SK-N-SH (cell line): ENCODE measurements at regions not wholly inside any gene's neighbourhood (a gene's known extent, or its start where the extent isn't known, plus 50 kb on each side); places are given as distances from the start of the nearest gene placed in this dataset.

Source experiments
- FOSL2 ChIP-seq: IDR thresholded peaks from 2 replicates; pipeline ENCODE4 v1.4.0; 2012; ENCODE audit warnings: low read depth, mild to moderate bottlenecking, moderate library complexity, borderline replicate concordance
- GATA2 ChIP-seq: sonication (generic); formaldehyde crosslinking; IDR thresholded peaks from 2 replicates; pipeline ENCODE4 v1.5.0; 2020; ENCODE audit warnings: mild to moderate bottlenecking, missing genetic modification reagents
- TF ChIP-seq, protein P1 (sequence below): fragments of 200-600 bp; sonication (generic); IDR thresholded peaks from 2 replicates; pipeline ENCODE4 v1.6.1; 2017; ENCODE audit warnings: antibody characterized with exemption, mild to moderate bottlenecking, moderate library complexity

GRCh38 chr15:35698966-35699575 lies 153.1 kb upstream of the DPH6 start:
- TF ChIP-seq FOSL2 (no peak), GATA2 (CRISPR knock-in tag) (no peak)
- TF ChIP-seq, protein P1, sequence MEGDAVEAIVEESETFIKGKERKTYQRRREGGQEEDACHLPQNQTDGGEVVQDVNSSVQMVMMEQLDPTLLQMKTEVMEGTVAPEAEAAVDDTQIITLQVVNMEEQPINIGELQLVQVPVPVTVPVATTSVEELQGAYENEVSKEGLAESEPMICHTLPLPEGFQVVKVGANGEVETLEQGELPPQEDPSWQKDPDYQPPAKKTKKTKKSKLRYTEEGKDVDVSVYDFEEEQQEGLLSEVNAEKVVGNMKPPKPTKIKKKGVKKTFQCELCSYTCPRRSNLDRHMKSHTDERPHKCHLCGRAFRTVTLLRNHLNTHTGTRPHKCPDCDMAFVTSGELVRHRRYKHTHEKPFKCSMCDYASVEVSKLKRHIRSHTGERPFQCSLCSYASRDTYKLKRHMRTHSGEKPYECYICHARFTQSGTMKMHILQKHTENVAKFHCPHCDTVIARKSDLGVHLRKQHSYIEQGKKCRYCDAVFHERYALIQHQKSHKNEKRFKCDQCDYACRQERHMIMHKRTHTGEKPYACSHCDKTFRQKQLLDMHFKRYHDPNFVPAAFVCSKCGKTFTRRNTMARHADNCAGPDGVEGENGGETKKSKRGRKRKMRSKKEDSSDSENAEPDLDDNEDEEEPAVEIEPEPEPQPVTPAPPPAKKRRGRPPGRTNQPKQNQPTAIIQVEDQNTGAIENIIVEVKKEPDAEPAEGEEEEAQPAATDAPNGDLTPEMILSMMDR, result no peak
